H9 (cell line): ENCODE measurements at regions not wholly inside any gene's neighbourhood (a gene's known extent, or its start where the extent isn't known, plus 50 kb on each side); places are given as distances from the start of the nearest gene placed in this dataset.

Source experiments
- DNase-seq: peaks from one replicate; pipeline ENCODE4 v3.0.0-alpha.2; 2017
- H2AFZ ChIP-seq: one replicate; pipeline ENCODE4 v1.6.1; 2013; ENCODE audit warnings: mild to moderate bottlenecking, low read length, control low read depth, moderate library complexity
- H2AK5ac ChIP-seq: 2 replicates; pipeline ENCODE4 v1.6.1; 2013; ENCODE audit warnings: low read length, control low read depth, mixed read lengths; ENCODE audit not compliant: insufficient read length
- H2BK120ac ChIP-seq: one replicate; pipeline ENCODE4 v1.6.1; 2013; ENCODE audit warnings: low read depth, mild to moderate bottlenecking, low read length, control low read depth, inconsistent platforms; ENCODE audit not compliant: poor library complexity, severe bottlenecking
- H2BK12ac ChIP-seq: 2 replicates; pipeline ENCODE4 v1.6.1; 2013; ENCODE audit warnings: low read length, control low read depth, mixed read lengths, low read depth; ENCODE audit not compliant: insufficient read length
- H2BK15ac ChIP-seq: 2 replicates; pipeline ENCODE4 v1.6.1; 2013; ENCODE audit warnings: low read depth, low read length, control low read depth
- H2BK20ac ChIP-seq: one replicate; pipeline ENCODE4 v1.6.1; 2013; ENCODE audit warnings: low read depth, mild to moderate bottlenecking, low read length, control low read depth, inconsistent platforms; ENCODE audit not compliant: poor library complexity, severe bottlenecking
- H2BK5ac ChIP-seq: 2 replicates; pipeline ENCODE4 v1.6.1; 2013; ENCODE audit warnings: low read length, control low read depth, mixed read lengths; ENCODE audit not compliant: insufficient read length
- H3K14ac ChIP-seq: 2 replicates; pipeline ENCODE4 v1.6.1; 2013; ENCODE audit warnings: low read length, control low read depth; ENCODE audit not compliant: insufficient read depth
- H3K18ac ChIP-seq: 2 replicates; pipeline ENCODE4 v1.6.1; 2013; ENCODE audit warnings: low read depth, mild to moderate bottlenecking, mixed read lengths, low read length, control low read depth; ENCODE audit not compliant: insufficient read length
- H3K23ac ChIP-seq: 2 replicates; pipeline ENCODE4 v1.6.1; 2013; ENCODE audit warnings: low read length, control low read depth, mixed read lengths, low read depth; ENCODE audit not compliant: insufficient read length
- H3K23me2 ChIP-seq: 2 replicates; pipeline ENCODE4 v1.6.1; 2013; ENCODE audit warnings: low read depth, mild to moderate bottlenecking, mixed read lengths, low read length, control low read depth; ENCODE audit not compliant: insufficient read length, poor library complexity, severe bottlenecking
- H3K27ac ChIP-seq: 2 replicates; pipeline ENCODE4 v1.5.1; 2013; ENCODE audit warnings: low read length, control low read depth, mixed read lengths, low read depth; ENCODE audit not compliant: insufficient read length
- H3K27me3 ChIP-seq: 2 replicates; pipeline ENCODE4 v1.6.1; 2013; ENCODE audit warnings: low read length, control low read depth, inconsistent platforms; ENCODE audit not compliant: insufficient read depth
- H3K4ac ChIP-seq: 2 replicates; pipeline ENCODE4 v1.6.1; 2013; ENCODE audit warnings: low read depth, mild to moderate bottlenecking, control low read depth, inconsistent platforms, low read length, moderate library complexity
- H3K4me1 ChIP-seq: 2 replicates; pipeline ENCODE4 v1.6.1; 2013; ENCODE audit warnings: low read length, control low read depth, inconsistent platforms; ENCODE audit not compliant: insufficient read depth
- H3K4me2 ChIP-seq: 2 replicates; pipeline ENCODE4 v1.6.1; 2013; ENCODE audit warnings: low read length, control low read depth, mixed read lengths; ENCODE audit not compliant: insufficient read length, insufficient read depth
- H3K56ac ChIP-seq: 2 replicates; pipeline ENCODE4 v1.6.1; 2013; ENCODE audit warnings: low read depth, mild to moderate bottlenecking, mixed read lengths, low read length, control low read depth; ENCODE audit not compliant: insufficient read length
- H3K79me1 ChIP-seq: 2 replicates; pipeline ENCODE4 v1.6.1; 2013; ENCODE audit warnings: low read depth, mild to moderate bottlenecking, moderate library complexity, low read length, control low read depth, inconsistent platforms; ENCODE audit not compliant: insufficient read depth, poor library complexity, severe bottlenecking
- H3K79me2 ChIP-seq: 2 replicates; pipeline ENCODE4 v1.6.1; 2013; ENCODE audit warnings: low read length, control low read depth, inconsistent platforms; ENCODE audit not compliant: insufficient read depth
- H3K9ac ChIP-seq: 2 replicates; pipeline ENCODE4 v1.6.1; 2013; ENCODE audit warnings: low read length, control low read depth, mixed read lengths; ENCODE audit not compliant: insufficient read length; ENCODE audit errors: extremely low read depth
- H3K9me3 ChIP-seq: one replicate; pipeline ENCODE4 v1.6.1; 2013; ENCODE audit warnings: low read depth, low read length, inconsistent platforms; ENCODE audit not compliant: control insufficient read depth
- H3T11ph ChIP-seq: one replicate; pipeline ENCODE4 v1.6.1; 2013; ENCODE audit warnings: mild to moderate bottlenecking, low read length, control low read depth, inconsistent platforms
- H4K20me1 ChIP-seq: one replicate; pipeline ENCODE4 v1.6.1; 2013; ENCODE audit not compliant: control insufficient read depth, insufficient read length, insufficient read depth
- H4K5ac ChIP-seq: 2 replicates; pipeline ENCODE4 v1.6.1; 2013; ENCODE audit warnings: low read depth, mild to moderate bottlenecking, mixed read lengths, low read length, control low read depth; ENCODE audit not compliant: insufficient read length
- H4K8ac ChIP-seq: replicated peaks from 2 replicates; pipeline ENCODE4 v1.6.1; 2013; ENCODE audit warnings: low read length, control low read depth, mixed read lengths, low read depth; ENCODE audit not compliant: insufficient read length
- H4K91ac ChIP-seq: 2 replicates; pipeline ENCODE4 v1.6.1; 2013; ENCODE audit warnings: low read depth, mild to moderate bottlenecking, moderate library complexity, mixed read lengths, low read length, control low read depth; ENCODE audit not compliant: insufficient read length
- H3K27ac Mint-ChIP-seq, 3 experiments: 2 replicates in 2 of 3; 3 replicates in 1 of 3; pipeline ENCODE4 v1.8.0; 2020 to 2021; ENCODE audit warnings: mixed read lengths in 3 of 3, mild to moderate bottlenecking in 1 of 3, moderate library complexity in 1 of 3
- H3K27me3 Mint-ChIP-seq: 2 replicates; pipeline ENCODE4 v1.8.0; 2021; ENCODE audit warnings: low read depth, mild to moderate bottlenecking, moderate library complexity, mixed read lengths
- H3K36me3 Mint-ChIP-seq, 3 experiments: 2 replicates in 2 of 3; 3 replicates in 1 of 3; pipeline ENCODE4 v1.8.0; 2020 to 2021; ENCODE audit warnings: low read depth in 3 of 3, mixed read lengths in 3 of 3; ENCODE audit not compliant: insufficient read depth in 1 of 3
- H3K4me1 Mint-ChIP-seq, 2 experiments: 2 replicates each; pipeline ENCODE4 v1.8.0; 2020; ENCODE audit warnings: mixed read lengths in 2 of 2
- H3K4me3 Mint-ChIP-seq, 2 experiments: 2 replicates in 1 of 2; 3 replicates in 1 of 2; pipeline ENCODE4 v1.8.0; 2020 to 2021; ENCODE audit warnings: mild to moderate bottlenecking in 2 of 2, mixed read lengths in 2 of 2, moderate library complexity in 1 of 2
- H3K9me3 Mint-ChIP-seq, 2 experiments: 2 replicates in 1 of 2; 3 replicates in 1 of 2; pipeline ENCODE4 v1.8.0; 2020; ENCODE audit warnings: mild to moderate bottlenecking in 2 of 2, mixed read lengths in 2 of 2, moderate library complexity in 1 of 2
- CTCF ChIP-seq: fragments of 200-600 bp; sonication (generic); conservative IDR thresholded peaks from 3 replicates; pipeline ENCODE4 v1.8.0; 2021; ENCODE audit warnings: antibody characterized with exemption, mild to moderate bottlenecking
- WGBS: extraction: QIAGEN DNeasy Blood & Tissue Kit; methylation state at CpG from one replicate; pipeline ENCODE4 v1.1.7; 2013; ENCODE audit warnings: missing lambda C conversion rate, low lambda C conversion rate, mixed read lengths; ENCODE audit not compliant: insufficient read length; ENCODE audit errors: extremely low coverage; 5-methylcytosine and 5-hydroxymethylcytosine counted together

GRCh38 chr5:144698484-144698883, 527.8 kb downstream of the KCTD16 start:
- no peaks in the 10 kb centered on the region for H3K23me2 ChIP-seq
- no peak overlapping the region for H2BK12ac ChIP-seq
- Mint-ChIP-seq H3K4me1 (peaks cover 14% of the 10 kb centered on the region in 2 experiments), H3K27ac (no peak overlapping the region), H3K36me3 (no peaks in the 10 kb centered on the region), H3K4me3 (no peak overlapping the region), H3K9me3 (no peaks in the 10 kb centered on the region), H3K27me3 (no peaks in the 10 kb centered on the region)
- no peaks in the 10 kb centered on the region for H4K20me1 ChIP-seq
- no peak overlapping the region for H3T11ph ChIP-seq
- no peak overlapping the region for H3K4me2 ChIP-seq
- no peaks in the 10 kb centered on the region for H3K27me3 ChIP-seq
- no peak overlapping the region for H4K91ac ChIP-seq
- H3K79me1 ChIP-seq: no peaks in the 10 kb centered on the region
- H3K4ac ChIP-seq: no peak overlapping the region
- no peaks in the 10 kb centered on the region for H3K79me2 ChIP-seq
- H4K5ac ChIP-seq: no peak overlapping the region
- H2BK15ac ChIP-seq: no peak overlapping the region
- no peak for TF ChIP-seq CTCF
- H4K8ac ChIP-seq: no peak overlapping the region
- H3K4me1 ChIP-seq: no peaks in the 10 kb centered on the region
- H3K18ac ChIP-seq: no peak overlapping the region
- no peak overlapping the region for H2AFZ ChIP-seq
- no peak overlapping the region for H3K56ac ChIP-seq
- H3K27ac ChIP-seq: no peak overlapping the region
- no peak overlapping the region for H2BK120ac ChIP-seq
- H2AK5ac ChIP-seq: no peak overlapping the region
- H3K9ac ChIP-seq: no peak overlapping the region
- DNase-seq: no peak
- H2BK20ac ChIP-seq: no peak overlapping the region
- no peak overlapping the region for H3K14ac ChIP-seq
- H2BK5ac ChIP-seq: no peak overlapping the region
- WGBS: no CpG with 5 or more reads among the region's 2 CpGs
- no peak overlapping the region for H3K23ac ChIP-seq
- no peaks in the 10 kb centered on the region for H3K9me3 ChIP-seq
